ENCODE measurements at regions not wholly inside any gene's neighbourhood (a gene's known extent, or its start where the extent isn't known, plus 50 kb on each side); places are given as distances from the start of the nearest gene placed in this dataset.
A peak's percentile ranks its signal among the peaks of the same experiment; 100 is the strongest.
"Not testable (repeated sequence)": the region's sequence is repeated elsewhere in the genome, so short reads cannot be mapped to it uniquely, and the experiment has no call there.

GRCh38 chr2:20949256-20949655 lies 94.6 kb downstream of the APOB start:
- DNase-seq = no peak

- DNase-seq = no peak
Measured at GRCh38 chr2:20946468-20946867, 97.4 kb downstream of the APOB start.

- not testable (repeated sequence) for DNase-seq
Measured at GRCh38 chr2:20943721-20944120, 100.2 kb downstream of the APOB start.

GRCh38 chr2:20942646-20943125 lies 101.2 kb downstream of the APOB start:
- DNase-seq = no peak

- DNase-seq = no peak
Measured at GRCh38 chr2:20940856-20941255, 103.0 kb downstream of the APOB start.

- DNase-seq = no peak
Measured at GRCh38 chr2:20939931-20940795, 103.7 kb downstream of the APOB start.

GRCh38 chr2:20937353-20937752 lies 106.5 kb downstream of the APOB start:
- no peak for DNase-seq

GRCh38 chr2:20935168-20935775 lies 108.6 kb downstream of the APOB start:
- DNase-seq = no peak

- no peak for DNase-seq
Measured at GRCh38 chr2:20934236-20934635, 109.6 kb downstream of the APOB start.

GRCh38 chr2:20933714-20934113 lies 110.2 kb downstream of the APOB start:
- no peak for DNase-seq

- DNase-seq = peak; percentile 15
Measured at GRCh38 chr2:20931346-20931745, 108.4 kb upstream of the LDAH start.

GRCh38 chr2:20930928-20931327 lies 108.0 kb upstream of the LDAH start:
- no peak for DNase-seq

- DNase-seq = peak; percentile 17
Measured at GRCh38 chr2:20929721-20930120, 106.8 kb upstream of the LDAH start.

- DNase-seq = peak; percentile 11
Measured at GRCh38 chr2:20928617-20929016, 105.7 kb upstream of the LDAH start.

GRCh38 chr2:20925265-20925889 lies 102.5 kb upstream of the LDAH start:
- peak; percentile 26 for DNase-seq

- DNase-seq = no peak
Measured at GRCh38 chr2:20919297-20919800, 96.4 kb upstream of the LDAH start.

GRCh38 chr2:20917719-20918572 lies 95.0 kb upstream of the LDAH start:
- no peak for DNase-seq

GRCh38 chr2:20917287-20917660 lies 94.4 kb upstream of the LDAH start:
- DNase-seq = no peak

- no peak for DNase-seq
Measured at GRCh38 chr2:20916604-20917286, 93.8 kb upstream of the LDAH start.

GRCh38 chr2:20915271-20915670 lies 92.4 kb upstream of the LDAH start:
- DNase-seq = no peak

GRCh38 chr2:20914771-20915170 lies 91.9 kb upstream of the LDAH start:
- DNase-seq = no peak

- no peak for DNase-seq
Measured at GRCh38 chr2:20914087-20914486, 91.2 kb upstream of the LDAH start.

All from activated CD8-positive, alpha-beta memory T cell treated with anti-CD3 and anti-CD28 coated beads for 24 hours (primary cell).